ENCODE measurements at regions not wholly inside any gene's neighbourhood (a gene's known extent, or its start where the extent isn't known, plus 50 kb on each side); places are given as distances from the start of the nearest gene placed in this dataset.

DNA sequence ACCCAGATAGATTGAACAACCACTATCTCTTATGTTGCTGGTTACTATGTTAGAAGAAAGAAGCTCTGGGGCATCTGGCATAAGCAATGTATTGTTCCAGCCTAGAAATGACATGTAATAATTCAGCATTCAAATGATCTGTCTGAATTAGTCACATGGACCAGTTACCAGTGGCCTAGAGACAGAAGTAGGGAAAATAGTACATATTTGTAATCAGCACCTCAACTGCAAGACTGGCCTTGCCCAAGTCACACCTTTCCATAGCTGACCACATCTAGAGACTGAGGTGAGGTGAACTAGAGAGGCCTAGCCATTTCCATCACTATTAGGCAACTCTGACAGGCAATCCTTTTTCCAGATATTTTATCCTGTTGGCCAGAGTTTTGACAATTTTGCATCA is 315.6 kb upstream of the KCND2 start:
- no peak for TF ChIP-seq CTCF (IDR thresholded peaks at IDR 0.05; ENCODE audit: low read depth, low read length)
- no peak for TF ChIP-seq EZH2phosphoT487 (IDR thresholded peaks at IDR 0.05; ENCODE audit: low read depth)

Data from OCI-LY3 (cell line).